ENCODE measurements at regions not wholly inside any gene's neighbourhood (a gene's known extent, or its start where the extent isn't known, plus 50 kb on each side); places are given as distances from the start of the nearest gene placed in this dataset.
"Not testable (repeated sequence)": the region's sequence is repeated elsewhere in the genome, so short reads cannot be mapped to it uniquely, and the experiment has no call there.

DNA sequence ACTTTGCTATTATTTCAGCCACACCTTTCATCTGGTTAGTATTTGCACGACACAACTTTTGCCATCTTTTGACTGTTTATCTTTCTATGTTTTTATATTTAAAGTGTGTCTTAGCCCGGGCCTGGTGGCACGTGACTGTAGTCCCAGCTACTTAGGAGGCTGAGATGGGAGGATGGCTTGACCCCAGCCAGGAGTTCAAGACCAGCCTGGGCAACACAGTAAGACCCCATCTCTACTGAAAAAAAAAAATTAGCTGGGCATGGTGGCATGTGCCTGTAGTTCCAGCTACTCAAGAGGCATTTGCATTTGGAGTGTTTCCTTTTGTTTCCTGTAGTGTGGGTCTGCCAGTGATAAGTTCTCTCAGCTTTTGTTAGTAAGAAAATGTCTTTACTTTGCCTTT lies 88.7 kb upstream of the GLI2 start:
- H4K20me1 ChIP-seq (ENCODE audit: insufficient read depth, low read length): no peaks in the 10 kb centered on the region
- Mint-ChIP-seq H3K9me3 (ENCODE audit: unreplicated experiment) (peaks cover 32% of the 10 kb centered on the region), H3K27me3 (ENCODE audit: low read depth, unreplicated experiment) (peaks cover 2% of the 10 kb centered on the region), H3K27ac (ENCODE audit: unreplicated experiment) (no peak overlapping the region), H3K4me3 (ENCODE audit: unreplicated experiment) (no peak overlapping the region), H3K36me3 (ENCODE audit: low read depth, unreplicated experiment) (peaks cover 6% of the 10 kb centered on the region), H3K4me1 (ENCODE audit: low read depth, unreplicated experiment) (peaks cover 6% of the 10 kb centered on the region)
- no peak for FAIRE-seq
- no peak overlapping the region for H2AFZ ChIP-seq (ENCODE audit: low read depth, low read length)
- no peaks in the 10 kb centered on the region for H3K79me2 ChIP-seq (ENCODE audit: insufficient read depth, low read length)
- no peaks in the 10 kb centered on the region for H3K4me1 ChIP-seq (ENCODE audit: insufficient read depth, low read length)
- no peaks in the 10 kb centered on the region for H3K36me3 ChIP-seq (ENCODE audit: insufficient read depth, low read length)
- no peak overlapping the region for H3K4me3 ChIP-seq (ENCODE audit: insufficient read depth, low read depth, low read length)
- H3K9me3 ChIP-seq (ENCODE audit: insufficient read depth, low read depth, low read length): peaks cover 7% of the 10 kb centered on the region
- TF ChIP-seq CTCF (IDR thresholded peaks at IDR 0.05; ENCODE audit: insufficient read depth, low read depth, low read length): no peak
- no peak for TF ChIP-seq EZH2 (IDR thresholded peaks at IDR 0.05; ENCODE audit: insufficient read depth, low read length)
- H3K27ac ChIP-seq (ENCODE audit: low read depth, low read length): no peak overlapping the region
- no peak overlapping the region for H3K9ac ChIP-seq (ENCODE audit: low read length)
- peaks cover 6% of the 10 kb centered on the region for H3K27me3 ChIP-seq (ENCODE audit: insufficient read depth, low read length)
- H3K4me2 ChIP-seq (ENCODE audit: low read length): no peak overlapping the region
- DNase-seq (ENCODE audit: low read depth): no peak

DNA sequence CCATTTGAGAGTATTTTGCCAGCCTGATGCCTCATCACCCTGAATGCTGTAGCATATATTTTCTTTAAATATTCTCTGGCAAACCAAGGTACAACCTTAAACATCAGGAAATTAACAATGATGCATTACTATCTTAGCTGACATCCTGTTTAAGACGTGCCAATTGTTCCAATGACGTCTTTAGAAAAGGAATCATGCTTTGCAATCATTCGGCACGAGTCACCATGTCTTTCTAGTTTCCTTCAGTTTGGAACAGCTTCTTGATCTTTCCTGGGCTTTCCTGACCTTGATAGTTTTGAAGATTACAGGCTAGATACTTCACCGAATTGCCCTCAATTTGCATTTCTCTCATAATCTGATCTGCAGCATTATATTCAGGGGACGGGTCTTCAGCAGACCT lies 88.2 kb upstream of the GLI2 start:
- H3K9ac ChIP-seq (ENCODE audit: low read length): no peak overlapping the region
- Mint-ChIP-seq H3K4me3 (ENCODE audit: unreplicated experiment) (no peak overlapping the region), H3K4me1 (ENCODE audit: low read depth, unreplicated experiment) (peaks cover 6% of the 10 kb centered on the region), H3K27me3 (ENCODE audit: low read depth, unreplicated experiment) (peaks cover under 1% of the 10 kb centered on the region), H3K9me3 (ENCODE audit: unreplicated experiment) (peaks cover 34% of the 10 kb centered on the region), H3K27ac (ENCODE audit: unreplicated experiment) (peak overlapping the region; percentile 53), H3K36me3 (ENCODE audit: low read depth, unreplicated experiment) (peaks cover 6% of the 10 kb centered on the region)
- DNase-seq (ENCODE audit: low read depth) (peak; percentile 34), FAIRE-seq (peak; percentile 29)
- H4K20me1 ChIP-seq (ENCODE audit: insufficient read depth, low read length): no peaks in the 10 kb centered on the region
- H3K79me2 ChIP-seq (ENCODE audit: insufficient read depth, low read length): no peaks in the 10 kb centered on the region
- H3K4me2 ChIP-seq (ENCODE audit: low read length): no peak overlapping the region
- no peak overlapping the region for H2AFZ ChIP-seq (ENCODE audit: low read depth, low read length)
- no peaks in the 10 kb centered on the region for H3K4me1 ChIP-seq (ENCODE audit: insufficient read depth, low read length)
- H3K9me3 ChIP-seq (ENCODE audit: insufficient read depth, low read depth, low read length): peaks cover 12% of the 10 kb centered on the region
- H3K27me3 ChIP-seq (ENCODE audit: insufficient read depth, low read length): peaks cover 4% of the 10 kb centered on the region
- no peak overlapping the region for H3K27ac ChIP-seq (ENCODE audit: low read depth, low read length)
- TF ChIP-seq EZH2 (IDR thresholded peaks at IDR 0.05; ENCODE audit: insufficient read depth, low read length) (no peak), CTCF (IDR thresholded peaks at IDR 0.05; ENCODE audit: insufficient read depth, low read depth, low read length) (no peak)
- no peak overlapping the region for H3K4me3 ChIP-seq (ENCODE audit: insufficient read depth, low read depth, low read length)
- H3K36me3 ChIP-seq (ENCODE audit: insufficient read depth, low read length): no peaks in the 10 kb centered on the region

DNA sequence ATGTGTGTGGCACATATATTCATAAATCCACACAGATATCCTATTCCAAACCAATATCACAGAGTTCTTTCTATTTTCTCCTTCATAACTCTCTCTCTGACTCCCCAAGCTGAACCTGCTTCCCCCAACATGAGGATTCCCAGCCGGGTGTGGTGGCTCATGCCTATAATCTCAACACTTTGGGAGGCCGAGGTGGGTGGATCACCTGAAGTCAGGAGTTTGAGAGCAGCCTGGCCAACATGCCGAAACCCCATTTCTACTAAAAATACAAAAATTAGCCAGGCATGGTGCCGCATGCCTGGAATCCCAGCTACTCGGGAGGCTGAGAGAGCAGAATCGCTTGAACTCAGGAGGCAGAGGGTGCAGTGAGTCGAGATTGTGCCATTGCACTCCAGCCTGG lies 86.3 kb upstream of the GLI2 start:
- not testable (repeated sequence) for H4K20me1 ChIP-seq (ENCODE audit: insufficient read depth, low read length); FAIRE-seq

More for the DNA sequence above, 86.3 kb upstream of the GLI2 start:
- H3K9ac ChIP-seq (ENCODE audit: low read length); H3K27ac ChIP-seq (ENCODE audit: low read depth, low read length); H3K27ac Mint-ChIP-seq (ENCODE audit: unreplicated experiment); H3K36me3 ChIP-seq (ENCODE audit: insufficient read depth, low read length); H2AFZ ChIP-seq (ENCODE audit: low read depth, low read length); H3K4me3 Mint-ChIP-seq (ENCODE audit: unreplicated experiment); H3K4me3 ChIP-seq (ENCODE audit: insufficient read depth, low read depth, low read length); DNase-seq (ENCODE audit: low read depth); H3K4me1 ChIP-seq (ENCODE audit: insufficient read depth, low read length); H3K27me3 ChIP-seq (ENCODE audit: insufficient read depth, low read length); H3K36me3 Mint-ChIP-seq (ENCODE audit: low read depth, unreplicated experiment); H3K27me3 Mint-ChIP-seq (ENCODE audit: low read depth, unreplicated experiment); H3K4me2 ChIP-seq (ENCODE audit: low read length); H3K79me2 ChIP-seq (ENCODE audit: insufficient read depth, low read length): not testable (repeated sequence)
- peaks cover 15% of the 10 kb centered on the region for H3K4me1 Mint-ChIP-seq (ENCODE audit: low read depth, unreplicated experiment)
- H3K9me3 Mint-ChIP-seq (ENCODE audit: unreplicated experiment): peaks cover 43% of the 10 kb centered on the region
- H3K9me3 ChIP-seq (ENCODE audit: insufficient read depth, low read depth, low read length): peaks cover 22% of the 10 kb centered on the region

All from astrocyte (in vitro differentiated cells and primary cell).